Coronary artery (tissue), 2 donors: ENCODE measurements at regions not wholly inside any gene's neighbourhood (a gene's known extent, or its start where the extent isn't known, plus 50 kb on each side); places are given as distances from the start of the nearest gene placed in this dataset.

Source experiments
- DNase-seq: peaks from one replicate; pipeline ENCODE4 v3.0.0-alpha.2; 2017; ENCODE audit warnings: low spot score
- H3K27ac ChIP-seq, 2 donors: fragments of 200-600 bp; sonication (generic); one replicate each; pipeline ENCODE4 v1.5.1; 2016 to 2019
- H3K4me3 ChIP-seq: fragments of 200-600 bp; sonication (generic); 2 replicates; pipeline ENCODE4 v1.5.1; 2016; ENCODE audit warnings: mild to moderate bottlenecking, moderate library complexity
- CTCF ChIP-seq: fragments of 200-600 bp; sonication (generic); IDR thresholded peaks from one replicate; pipeline ENCODE4 v1.5.1; 2019; ENCODE audit warnings: antibody characterized with exemption

- H3K27ac ChIP-seq, result no peak overlapping the region
- no peak overlapping the region for H3K4me3 ChIP-seq
- DNase-seq, result no peak
- TF ChIP-seq CTCF, result no peak
Measured at GRCh38 chr4:129682586-129682985, 586.6 kb downstream of the C4orf33 start.

- Histone ChIP-seq H3K27ac (no peak overlapping the region), H3K4me3 (no peak overlapping the region)
- DNase-seq, result no peak
- no peak for TF ChIP-seq CTCF
Measured at GRCh38 chr4:129707949-129708348, 612.0 kb downstream of the C4orf33 start.

- Histone ChIP-seq H3K4me3 (no peak overlapping the region), H3K27ac (no peak overlapping the region)
- no peak for TF ChIP-seq CTCF
- DNase-seq, result no peak
Measured at GRCh38 chr4:129708784-129709183, 612.8 kb downstream of the C4orf33 start.

- DNase-seq, result no peak
- Histone ChIP-seq H3K4me3 (no peak overlapping the region), H3K27ac (no peak overlapping the region)
- TF ChIP-seq CTCF, result no peak
Measured at GRCh38 chr4:129738175-129738574, 642.2 kb downstream of the C4orf33 start.

GRCh38 chr4:129747756-129748155, 651.8 kb downstream of the C4orf33 start:
- Histone ChIP-seq H3K4me3 (no peak overlapping the region), H3K27ac (no peak overlapping the region)
- no peak for TF ChIP-seq CTCF
- no peak for DNase-seq

GRCh38 chr4:129748991-129749390, 653.0 kb downstream of the C4orf33 start:
- no peak overlapping the region for H3K4me3 ChIP-seq
- no peak for DNase-seq
- H3K27ac ChIP-seq, result no peak overlapping the region
- no peak for TF ChIP-seq CTCF

- H3K27ac ChIP-seq, result no peak overlapping the region
- DNase-seq, result no peak
- TF ChIP-seq CTCF, result no peak
- H3K4me3 ChIP-seq, result no peak overlapping the region
Measured at GRCh38 chr4:129751646-129752045, 655.7 kb downstream of the C4orf33 start.
